NB4 (cell line): ENCODE measurements at regions not wholly inside any gene's neighbourhood (a gene's known extent, or its start where the extent isn't known, plus 50 kb on each side); places are given as distances from the start of the nearest gene placed in this dataset.

ENCODE experiments used
- CTCF ChIP-seq: IDR thresholded peaks from one replicate; pipeline ENCODE4 v1.5.1; 2012; ENCODE audit warnings: low read depth, low read length
- MAX ChIP-seq: IDR thresholded peaks from 2 replicates; pipeline ENCODE4 v1.6.1; 2011; ENCODE audit warnings: low read depth, low read length
- POLR2A ChIP-seq: IDR thresholded peaks from 2 replicates; pipeline ENCODE4 v1.6.1; 2011; ENCODE audit warnings: mild to moderate bottlenecking; ENCODE audit not compliant: insufficient read length; ENCODE audit errors: extremely low read depth

GRCh38 chr5:99059685-99060084 is 130.9 kb upstream of the CHD1 start:
- TF ChIP-seq CTCF: no peak
- no peak for TF ChIP-seq MAX
- no peak for TF ChIP-seq POLR2A
